ENCODE measurements at regions not wholly inside any gene's neighbourhood (a gene's known extent, or its start where the extent isn't known, plus 50 kb on each side); places are given as distances from the start of the nearest gene placed in this dataset.

- Histone ChIP-seq H3K27me3 (ENCODE audit: control insufficient read depth, insufficient read depth, low read length) (no peaks in the 10 kb centered on the region), H3K4me2 (ENCODE audit: extremely low read depth, insufficient read depth, low read length) (no peak overlapping the region), H3K27ac (ENCODE audit: insufficient read depth, low read length) (no peak overlapping the region), H4K20me1 (ENCODE audit: control insufficient read depth, extremely low read depth, insufficient read depth, low read length) (no peaks in the 10 kb centered on the region), H3K9me3 (ENCODE audit: control insufficient read depth, insufficient read depth, low read depth, low read length) (no peaks in the 10 kb centered on the region), H3K36me3 (ENCODE audit: control insufficient read depth, insufficient read depth, low read length) (no peaks in the 10 kb centered on the region), H3K79me2 (ENCODE audit: control insufficient read depth, insufficient read depth, low read length) (no peaks in the 10 kb centered on the region), H3K9ac (ENCODE audit: insufficient read depth, low read length) (no peak overlapping the region), H2AFZ (ENCODE audit: low read length) (no peak overlapping the region), H3K4me1 (ENCODE audit: control insufficient read depth, extremely low read depth, insufficient read depth, low read length) (no peaks in the 10 kb centered on the region), H3K4me3 (replicated peaks in 1 of 4; ENCODE audit: control extremely low read depth in 1 of 4, insufficient read depth in 1 of 4, low read depth in 3 of 4, low read length in 4 of 4) (no peak overlapping the region)
- TF ChIP-seq CTCF (conservative IDR thresholded peaks at IDR 0.05 in 1 of 2, IDR thresholded peaks at IDR 0.05 in 1 of 2; ENCODE audit: low read depth in 1 of 2, low read length in 2 of 2): no peak
- no peak for TF ChIP-seq EZH2 (IDR thresholded peaks at IDR 0.05; ENCODE audit: low read length, missing control alignments)
- no peak for DNase-seq (ENCODE audit: low read depth in 2 of 2)
Observed at GRCh38 chr2:136436936-136437335, 319.0 kb upstream of the CXCR4 start.

- H3K27me3 ChIP-seq (ENCODE audit: control insufficient read depth, insufficient read depth, low read length): no peaks in the 10 kb centered on the region
- no peaks in the 10 kb centered on the region for H3K79me2 ChIP-seq (ENCODE audit: control insufficient read depth, insufficient read depth, low read length)
- H2AFZ ChIP-seq (ENCODE audit: low read length): no peak overlapping the region
- H4K20me1 ChIP-seq (ENCODE audit: control insufficient read depth, extremely low read depth, insufficient read depth, low read length): no peaks in the 10 kb centered on the region
- TF ChIP-seq CTCF (conservative IDR thresholded peaks at IDR 0.05 in 1 of 2, IDR thresholded peaks at IDR 0.05 in 1 of 2; ENCODE audit: low read depth in 1 of 2, low read length in 2 of 2): no peak
- no peak for TF ChIP-seq EZH2 (IDR thresholded peaks at IDR 0.05; ENCODE audit: low read length, missing control alignments)
- no peak overlapping the region for H3K27ac ChIP-seq (ENCODE audit: insufficient read depth, low read length)
- no peaks in the 10 kb centered on the region for H3K36me3 ChIP-seq (ENCODE audit: control insufficient read depth, insufficient read depth, low read length)
- no peak overlapping the region for H3K4me3 ChIP-seq (replicated peaks in 1 of 4; ENCODE audit: control extremely low read depth in 1 of 4, insufficient read depth in 1 of 4, low read depth in 3 of 4, low read length in 4 of 4)
- no peak overlapping the region for H3K4me2 ChIP-seq (ENCODE audit: extremely low read depth, insufficient read depth, low read length)
- H3K9me3 ChIP-seq (ENCODE audit: control insufficient read depth, insufficient read depth, low read depth, low read length): no peaks in the 10 kb centered on the region
- H3K4me1 ChIP-seq (ENCODE audit: control insufficient read depth, extremely low read depth, insufficient read depth, low read length): no peaks in the 10 kb centered on the region
- H3K9ac ChIP-seq (ENCODE audit: insufficient read depth, low read length): no peak overlapping the region
- DNase-seq (ENCODE audit: low read depth in 2 of 2): no peak
Observed at GRCh38 chr2:136434251-136434715, 316.3 kb upstream of the CXCR4 start.

- Histone ChIP-seq H3K4me3 (replicated peaks in 1 of 4; ENCODE audit: control extremely low read depth in 1 of 4, insufficient read depth in 1 of 4, low read depth in 3 of 4, low read length in 4 of 4) (no peak overlapping the region), H2AFZ (ENCODE audit: low read length) (no peak overlapping the region), H3K9me3 (ENCODE audit: control insufficient read depth, insufficient read depth, low read depth, low read length) (no peaks in the 10 kb centered on the region), H3K4me1 (ENCODE audit: control insufficient read depth, extremely low read depth, insufficient read depth, low read length) (no peaks in the 10 kb centered on the region), H4K20me1 (ENCODE audit: control insufficient read depth, extremely low read depth, insufficient read depth, low read length) (no peaks in the 10 kb centered on the region), H3K9ac (ENCODE audit: insufficient read depth, low read length) (no peak overlapping the region), H3K79me2 (ENCODE audit: control insufficient read depth, insufficient read depth, low read length) (no peaks in the 10 kb centered on the region), H3K27me3 (ENCODE audit: control insufficient read depth, insufficient read depth, low read length) (no peaks in the 10 kb centered on the region), H3K36me3 (ENCODE audit: control insufficient read depth, insufficient read depth, low read length) (no peaks in the 10 kb centered on the region), H3K4me2 (ENCODE audit: extremely low read depth, insufficient read depth, low read length) (no peak overlapping the region), H3K27ac (ENCODE audit: insufficient read depth, low read length) (no peak overlapping the region)
- no peak for DNase-seq (ENCODE audit: low read depth in 2 of 2)
- TF ChIP-seq EZH2 (IDR thresholded peaks at IDR 0.05; ENCODE audit: low read length, missing control alignments) (no peak), CTCF (conservative IDR thresholded peaks at IDR 0.05 in 1 of 2, IDR thresholded peaks at IDR 0.05 in 1 of 2; ENCODE audit: low read depth in 1 of 2, low read length in 2 of 2) (no peak)
Observed at GRCh38 chr2:136433261-136433660, 315.3 kb upstream of the CXCR4 start.
